ENCODE measurements at regions not wholly inside any gene's neighbourhood (a gene's known extent, or its start where the extent isn't known, plus 50 kb on each side); places are given as distances from the start of the nearest gene placed in this dataset.

GRCh38 chr6:121668259-121668658 lies 232.8 kb downstream of the GJA1 start:
- TF ChIP-seq ZNF543 (CRISPR knock-in tag; IDR thresholded peaks at IDR 0.05) (no peak), FIP1L1 (IDR thresholded peaks at IDR 0.05; ENCODE audit: borderline replicate concordance, insufficient read depth, low read depth, low read length) (no peak), POLR2A (IDR thresholded peaks at IDR 0.05; ENCODE audit: insufficient read depth in 1 of 2, low read depth in 2 of 2, low read length in 2 of 2) (no peak), EP300 (IDR thresholded peaks at IDR 0.05; ENCODE audit: low read depth in 2 of 2, low read length in 2 of 2) (no peak), EP300 (CRISPR knock-in tag; IDR thresholded peaks at IDR 0.05; ENCODE audit: borderline replicate concordance) (no peak), SIN3A (IDR thresholded peaks at IDR 0.05; ENCODE audit: borderline replicate concordance, low read depth, low read length) (no peak), PAX8 (CRISPR knock-in tag; IDR thresholded peaks at IDR 0.05; ENCODE audit: borderline replicate concordance) (no peak), NCOA2 (CRISPR knock-in tag; IDR thresholded peaks at IDR 0.05) (no peak)
